KMS-11 (cell line): ENCODE measurements at regions not wholly inside any gene's neighbourhood (a gene's known extent, or its start where the extent isn't known, plus 50 kb on each side); places are given as distances from the start of the nearest gene placed in this dataset.

Experiments used
- H2AFZ ChIP-seq: fragments of 200-600 bp; sonication (generic); 2 replicates; pipeline ENCODE4 v1.6.1; 2016; ENCODE audit warnings: antibody characterized with exemption, mixed run types, low read depth
- H3K27ac ChIP-seq: fragments of 200-600 bp; sonication (generic); 2 replicates; pipeline ENCODE4 v1.6.1; 2016; ENCODE audit warnings: mild to moderate bottlenecking, mixed run types
- H3K27me3 ChIP-seq: fragments of 200-600 bp; sonication (generic); 2 replicates; pipeline ENCODE4 v1.6.1; 2017; ENCODE audit warnings: mild to moderate bottlenecking, low read depth, mixed run types, moderate library complexity; ENCODE audit not compliant: insufficient read depth
- H3K36me3 ChIP-seq: fragments of 200-600 bp; sonication (generic); 2 replicates; pipeline ENCODE4 v1.6.1; 2017; ENCODE audit warnings: mild to moderate bottlenecking, mixed run types; ENCODE audit not compliant: insufficient read depth
- H3K4me1 ChIP-seq: fragments of 200-600 bp; sonication (generic); 2 replicates; pipeline ENCODE4 v1.6.1; 2016; ENCODE audit warnings: mild to moderate bottlenecking, low read depth, mixed run types; ENCODE audit not compliant: poor library complexity, severe bottlenecking
- H3K4me2 ChIP-seq: fragments of 200-600 bp; sonication (generic); 2 replicates; pipeline ENCODE4 v1.7.0; 2016; ENCODE audit warnings: mild to moderate bottlenecking, mixed run types
- H3K4me3 ChIP-seq: fragments of 200-600 bp; sonication (generic); IDR thresholded peaks from 2 replicates; pipeline ENCODE4 v1.6.1; 2017; ENCODE audit warnings: low read depth, low read length, mixed read lengths; ENCODE audit not compliant: insufficient read depth
- H3K79me2 ChIP-seq: fragments of 200-600 bp; sonication (generic); 2 replicates; pipeline ENCODE4 v1.6.1; 2016; ENCODE audit warnings: low read depth, mixed run types; ENCODE audit not compliant: insufficient read depth
- H3K9ac ChIP-seq: fragments of 200-600 bp; sonication (generic); 2 replicates; pipeline ENCODE4 v1.6.1; 2016; ENCODE audit warnings: mild to moderate bottlenecking, mixed run types
- H4K20me1 ChIP-seq: fragments of 200-600 bp; sonication (generic); 2 replicates; pipeline ENCODE4 v1.6.1; 2016; ENCODE audit warnings: mild to moderate bottlenecking, mixed run types; ENCODE audit not compliant: insufficient read depth
- TF ChIP-seq, protein P1 (sequence below): fragments of 200-600 bp; sonication (generic); conservative IDR thresholded peaks from 2 replicates; pipeline ENCODE4 v1.6.1; 2017; ENCODE audit warnings: low read depth, mild to moderate bottlenecking, antibody characterized with exemption, low read length, moderate library complexity, mixed read lengths

DNA sequence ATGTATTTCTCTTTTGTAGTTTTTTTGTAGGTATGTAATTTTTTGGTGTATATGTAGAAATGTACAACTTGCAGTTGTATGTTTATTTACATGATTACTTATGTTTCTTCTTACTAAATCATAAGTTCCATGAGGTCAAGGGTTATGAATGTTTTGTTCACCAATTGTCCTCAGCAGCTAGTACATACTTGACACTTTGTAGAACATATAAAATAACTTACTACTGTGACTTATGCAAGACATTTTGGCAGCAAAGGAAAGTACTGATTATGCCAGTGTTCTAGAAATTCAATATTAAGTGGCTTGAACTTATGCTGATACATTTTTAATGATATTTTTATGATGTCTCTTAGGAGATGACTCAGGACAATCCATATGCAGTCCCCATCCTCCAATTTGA, 209.6 kb downstream of the DKK1 start:
- no peak overlapping the region for H3K27ac ChIP-seq
- H3K4me1 ChIP-seq: no peaks in the 10 kb centered on the region
- H3K27me3 ChIP-seq: no peaks in the 10 kb centered on the region
- no peak overlapping the region for H2AFZ ChIP-seq
- no peaks in the 10 kb centered on the region for H3K36me3 ChIP-seq
- TF ChIP-seq, protein P1, sequence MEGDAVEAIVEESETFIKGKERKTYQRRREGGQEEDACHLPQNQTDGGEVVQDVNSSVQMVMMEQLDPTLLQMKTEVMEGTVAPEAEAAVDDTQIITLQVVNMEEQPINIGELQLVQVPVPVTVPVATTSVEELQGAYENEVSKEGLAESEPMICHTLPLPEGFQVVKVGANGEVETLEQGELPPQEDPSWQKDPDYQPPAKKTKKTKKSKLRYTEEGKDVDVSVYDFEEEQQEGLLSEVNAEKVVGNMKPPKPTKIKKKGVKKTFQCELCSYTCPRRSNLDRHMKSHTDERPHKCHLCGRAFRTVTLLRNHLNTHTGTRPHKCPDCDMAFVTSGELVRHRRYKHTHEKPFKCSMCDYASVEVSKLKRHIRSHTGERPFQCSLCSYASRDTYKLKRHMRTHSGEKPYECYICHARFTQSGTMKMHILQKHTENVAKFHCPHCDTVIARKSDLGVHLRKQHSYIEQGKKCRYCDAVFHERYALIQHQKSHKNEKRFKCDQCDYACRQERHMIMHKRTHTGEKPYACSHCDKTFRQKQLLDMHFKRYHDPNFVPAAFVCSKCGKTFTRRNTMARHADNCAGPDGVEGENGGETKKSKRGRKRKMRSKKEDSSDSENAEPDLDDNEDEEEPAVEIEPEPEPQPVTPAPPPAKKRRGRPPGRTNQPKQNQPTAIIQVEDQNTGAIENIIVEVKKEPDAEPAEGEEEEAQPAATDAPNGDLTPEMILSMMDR: no peak
- no peaks in the 10 kb centered on the region for H4K20me1 ChIP-seq
- no peaks in the 10 kb centered on the region for H3K79me2 ChIP-seq
- no peak overlapping the region for H3K4me3 ChIP-seq
- no peak overlapping the region for H3K9ac ChIP-seq
- H3K4me2 ChIP-seq: no peak overlapping the region

DNA sequence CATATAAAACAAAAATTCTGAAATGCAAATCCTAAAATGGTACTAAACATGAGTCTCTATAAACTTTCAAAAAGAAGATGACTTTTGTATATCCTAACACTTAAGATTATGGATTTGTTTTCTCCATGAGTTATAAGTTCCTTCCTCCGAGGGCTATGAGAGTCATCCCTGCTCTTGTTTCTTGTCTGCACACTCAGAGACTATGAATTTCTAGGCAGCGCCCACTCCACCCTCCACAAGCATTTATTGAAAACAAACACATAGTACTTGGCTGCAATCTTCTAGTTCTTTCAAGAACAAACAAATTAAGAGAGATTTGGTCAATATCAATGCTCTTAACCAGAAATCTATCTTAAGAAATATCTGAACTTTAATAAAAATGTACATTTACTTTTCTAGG, 211.7 kb downstream of the DKK1 start:
- H3K36me3 ChIP-seq: no peaks in the 10 kb centered on the region
- no peaks in the 10 kb centered on the region for H3K27me3 ChIP-seq
- H3K79me2 ChIP-seq: no peaks in the 10 kb centered on the region
- TF ChIP-seq, protein P1: no peak
- H3K4me1 ChIP-seq: no peaks in the 10 kb centered on the region
- no peak overlapping the region for H3K27ac ChIP-seq
- no peak overlapping the region for H2AFZ ChIP-seq
- no peak overlapping the region for H3K9ac ChIP-seq
- H4K20me1 ChIP-seq: no peaks in the 10 kb centered on the region
- H3K4me3 ChIP-seq: no peak overlapping the region
- no peak overlapping the region for H3K4me2 ChIP-seq

DNA sequence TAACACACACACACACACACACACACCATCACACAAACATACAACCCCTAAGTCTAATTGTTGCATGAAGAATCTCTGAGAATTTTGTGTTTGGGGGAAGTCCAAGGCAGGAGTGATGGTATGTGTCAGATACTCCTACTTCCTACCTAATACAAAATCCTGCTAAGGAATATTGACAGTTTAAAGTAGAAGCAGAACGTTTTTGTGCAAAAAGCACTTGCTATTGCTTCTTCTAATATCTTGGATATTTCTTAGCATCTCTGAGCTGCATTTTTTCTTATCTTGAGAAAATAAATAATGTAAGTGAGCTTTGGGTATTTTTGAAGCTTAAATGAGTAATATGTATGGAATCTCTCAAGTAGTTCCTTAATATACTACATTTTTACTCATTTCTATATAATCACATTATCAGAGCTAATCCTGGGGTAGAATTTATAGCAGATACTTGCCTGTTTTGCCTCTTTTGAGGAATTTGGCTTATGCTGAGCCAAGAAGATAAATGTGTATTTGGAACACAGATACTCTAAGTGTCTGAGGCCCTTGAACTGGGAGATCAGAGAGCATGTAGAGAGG, 212.3 kb downstream of the DKK1 start:
- no peak overlapping the region for H3K4me2 ChIP-seq
- H3K36me3 ChIP-seq: no peaks in the 10 kb centered on the region
- no peak overlapping the region for H2AFZ ChIP-seq
- no peaks in the 10 kb centered on the region for H3K27me3 ChIP-seq
- TF ChIP-seq, protein P1: no peak
- H3K4me3 ChIP-seq: no peak overlapping the region
- H4K20me1 ChIP-seq: no peaks in the 10 kb centered on the region
- no peak overlapping the region for H3K27ac ChIP-seq
- no peak overlapping the region for H3K9ac ChIP-seq
- no peaks in the 10 kb centered on the region for H3K4me1 ChIP-seq
- no peaks in the 10 kb centered on the region for H3K79me2 ChIP-seq

DNA sequence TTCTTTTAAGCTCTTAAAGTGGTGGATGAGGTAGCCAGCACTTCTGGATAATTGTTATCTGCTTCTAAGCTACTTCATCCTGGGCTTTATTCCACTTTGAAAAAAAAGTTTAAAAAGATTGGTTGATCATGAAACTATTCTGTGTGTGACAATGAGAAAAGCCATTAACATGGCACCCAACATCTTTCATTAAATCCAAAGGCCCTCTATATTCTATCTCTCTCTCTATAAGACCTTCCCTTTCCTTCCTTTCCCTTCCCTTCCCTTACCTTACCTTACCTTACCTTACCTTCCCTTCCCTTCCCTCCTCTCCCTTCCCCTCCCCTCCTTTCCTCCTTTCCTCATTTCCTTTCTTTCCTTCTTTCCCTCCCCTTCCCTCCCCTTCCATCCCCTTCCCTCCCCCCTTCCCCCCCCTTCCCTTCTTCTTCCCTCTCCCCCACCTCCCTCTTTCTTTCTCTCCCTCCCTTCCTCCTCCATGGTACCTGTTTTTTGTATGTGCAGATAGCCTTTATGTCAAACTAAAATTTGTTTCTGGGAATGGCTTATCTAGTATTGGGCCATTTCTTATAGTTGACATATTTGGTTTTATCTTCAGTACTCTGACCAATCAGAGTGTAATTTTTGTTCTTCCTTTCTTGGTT, 218.7 kb downstream of the DKK1 start:
- Histone ChIP-seq H3K27ac (no peak overlapping the region), H3K9ac (no peak overlapping the region), H3K36me3 (no peaks in the 10 kb centered on the region), H3K27me3 (no peaks in the 10 kb centered on the region), H2AFZ (no peak overlapping the region), H3K4me2 (no peak overlapping the region), H3K4me3 (no peak overlapping the region), H3K79me2 (no peaks in the 10 kb centered on the region), H3K4me1 (no peaks in the 10 kb centered on the region), H4K20me1 (no peaks in the 10 kb centered on the region)
- TF ChIP-seq, protein P1: no peak
